MG63 (cell line): ENCODE measurements at regions not wholly inside any gene's neighbourhood (a gene's known extent, or its start where the extent isn't known, plus 50 kb on each side); places are given as distances from the start of the nearest gene placed in this dataset.

Source experiments
- DNase-seq: peaks from one replicate; pipeline ENCODE4 v3.0.0-alpha.2; 2020
- H3K27me3 ChIP-seq: fragments of 250-450 bp; sonication (Bioruptor Pico); 2 replicates; pipeline ENCODE4 v1.5.1; 2020; ENCODE audit warnings: mild to moderate bottlenecking, moderate library complexity
- H3K36me3 ChIP-seq: fragments of 250-450 bp; sonication (Bioruptor Pico); 2 replicates; pipeline ENCODE4 v1.5.1; 2020; ENCODE audit warnings: mild to moderate bottlenecking, moderate library complexity
- H3K4me3 ChIP-seq: fragments of 250-450 bp; sonication (Bioruptor Pico); 2 replicates; pipeline ENCODE4 v1.5.1; 2020; ENCODE audit warnings: mild to moderate bottlenecking, moderate library complexity
- H3K9me3 ChIP-seq: fragments of 250-450 bp; sonication (Bioruptor Pico); 2 replicates; pipeline ENCODE4 v1.5.1; 2020; ENCODE audit warnings: mild to moderate bottlenecking, moderate library complexity

- Histone ChIP-seq H3K4me3 (no peak overlapping the region), H3K27me3 (no peaks in the 10 kb centered on the region), H3K9me3 (peaks cover 7% of the 10 kb centered on the region; the same call in 1 of the 2 replicates), H3K36me3 (no peaks in the 10 kb centered on the region)
- DNase-seq, result no peak
Observed at GRCh38 chr12:30420561-30420960, 275.1 kb downstream of the IPO8 start.

- peaks cover 5% of the 10 kb centered on the region; the same call in 1 of the 2 replicates for H3K9me3 ChIP-seq
- no peak overlapping the region for H3K4me3 ChIP-seq
- no peaks in the 10 kb centered on the region for H3K36me3 ChIP-seq
- peak; percentile 84 for DNase-seq
- no peaks in the 10 kb centered on the region for H3K27me3 ChIP-seq
Observed at GRCh38 chr12:30417697-30418231, 277.9 kb downstream of the IPO8 start.

- peaks cover 5% of the 10 kb centered on the region; the same call in 1 of the 2 replicates for H3K9me3 ChIP-seq
- H3K36me3 ChIP-seq, result no peaks in the 10 kb centered on the region
- DNase-seq, result no peak
- no peak overlapping the region for H3K4me3 ChIP-seq
- H3K27me3 ChIP-seq, result no peaks in the 10 kb centered on the region
Observed at GRCh38 chr12:30416631-30417030, 279.0 kb downstream of the IPO8 start.

GRCh38 chr12:30415777-30416176 lies 279.9 kb downstream of the IPO8 start:
- H3K4me3 ChIP-seq, result no peak overlapping the region
- no peaks in the 10 kb centered on the region for H3K36me3 ChIP-seq
- peaks cover 5% of the 10 kb centered on the region; the same call in 1 of the 2 replicates for H3K9me3 ChIP-seq
- DNase-seq, result no peak
- H3K27me3 ChIP-seq, result no peaks in the 10 kb centered on the region

- DNase-seq, result no peak
- peaks cover 3% of the 10 kb centered on the region; the same call in 1 of the 2 replicates for H3K9me3 ChIP-seq
- H3K27me3 ChIP-seq, result no peaks in the 10 kb centered on the region
- H3K36me3 ChIP-seq, result no peaks in the 10 kb centered on the region
- no peak overlapping the region for H3K4me3 ChIP-seq
Observed at GRCh38 chr12:30414507-30414906, 281.2 kb downstream of the IPO8 start.

- DNase-seq, result no peak
- Histone ChIP-seq H3K36me3 (no peaks in the 10 kb centered on the region), H3K27me3 (no peaks in the 10 kb centered on the region), H3K4me3 (no peak overlapping the region), H3K9me3 (peaks cover 2% of the 10 kb centered on the region; the same call in 1 of the 2 replicates)
Observed at GRCh38 chr12:30400349-30400748, 295.3 kb downstream of the IPO8 start.

GRCh38 chr12:30399859-30400258 lies 295.8 kb downstream of the IPO8 start:
- no peak for DNase-seq
- H3K9me3 ChIP-seq, result no peaks in the 10 kb centered on the region; the same call in 1 of the 2 replicates
- no peaks in the 10 kb centered on the region for H3K36me3 ChIP-seq
- H3K27me3 ChIP-seq, result no peaks in the 10 kb centered on the region
- H3K4me3 ChIP-seq, result no peak overlapping the region

- no peak overlapping the region for H3K4me3 ChIP-seq
Observed at GRCh38 chr12:30396576-30396975, 299.1 kb downstream of the IPO8 start.

GRCh38 chr12:30395190-30395589 lies 300.5 kb downstream of the IPO8 start:
- Histone ChIP-seq H3K9me3 (peaks cover 4% of the 10 kb centered on the region), H3K27me3 (no peaks in the 10 kb centered on the region), H3K36me3 (no peaks in the 10 kb centered on the region), H3K4me3 (no peak overlapping the region)
- no peak for DNase-seq

More at GRCh38 chr12:30396576-30396975, 299.1 kb downstream of the IPO8 start:
- Histone ChIP-seq H3K9me3 (peaks cover 4% of the 10 kb centered on the region), H3K27me3 (no peaks in the 10 kb centered on the region), H3K36me3 (no peaks in the 10 kb centered on the region)
- DNase-seq, result no peak

- H3K4me3 ChIP-seq, result no peak overlapping the region
- DNase-seq, result no peak
Observed at GRCh38 chr12:30391766-30392366, 303.8 kb downstream of the IPO8 start.

GRCh38 chr12:30385706-30386105 lies 310.0 kb downstream of the IPO8 start:
- Histone ChIP-seq H3K36me3 (no peaks in the 10 kb centered on the region), H3K4me3 (no peak overlapping the region), H3K27me3 (no peaks in the 10 kb centered on the region), H3K9me3 (no peaks in the 10 kb centered on the region; the same call in none of the 2 replicates)
- no peak for DNase-seq

More at GRCh38 chr12:30391766-30392366, 303.8 kb downstream of the IPO8 start:
- H3K9me3 ChIP-seq, result peaks cover 4% of the 10 kb centered on the region
- H3K27me3 ChIP-seq, result no peaks in the 10 kb centered on the region
- no peaks in the 10 kb centered on the region for H3K36me3 ChIP-seq

GRCh38 chr12:30384976-30385375 lies 310.7 kb downstream of the IPO8 start:
- Histone ChIP-seq H3K4me3 (no peak overlapping the region), H3K27me3 (no peaks in the 10 kb centered on the region), H3K36me3 (no peaks in the 10 kb centered on the region), H3K9me3 (no peaks in the 10 kb centered on the region; the same call in none of the 2 replicates)
- DNase-seq, result no peak

- H3K9me3 ChIP-seq, result peaks cover 8% of the 10 kb centered on the region
- no peak overlapping the region for H3K4me3 ChIP-seq
- H3K27me3 ChIP-seq, result no peaks in the 10 kb centered on the region; the same call in 1 of the 2 replicates
- H3K36me3 ChIP-seq, result no peaks in the 10 kb centered on the region
- DNase-seq, result no peak
Observed at GRCh38 chr12:30378307-30378706, 317.4 kb downstream of the IPO8 start.

GRCh38 chr12:30364822-30365221 lies 330.8 kb downstream of the IPO8 start:
- no peak for DNase-seq
- H3K4me3 ChIP-seq, result no peak overlapping the region

GRCh38 chr12:30361145-30361544 lies 334.5 kb downstream of the IPO8 start:
- no peaks in the 10 kb centered on the region for H3K36me3 ChIP-seq
- no peaks in the 10 kb centered on the region for H3K9me3 ChIP-seq
- no peak for DNase-seq
- H3K27me3 ChIP-seq, result no peaks in the 10 kb centered on the region
- no peak overlapping the region for H3K4me3 ChIP-seq

More at GRCh38 chr12:30364822-30365221, 330.8 kb downstream of the IPO8 start:
- H3K27me3 ChIP-seq, result no peaks in the 10 kb centered on the region
- H3K9me3 ChIP-seq, result no peaks in the 10 kb centered on the region
- H3K36me3 ChIP-seq, result no peaks in the 10 kb centered on the region

GRCh38 chr12:30358671-30359070 lies 337.0 kb downstream of the IPO8 start:
- no peak for DNase-seq
- Histone ChIP-seq H3K9me3 (no peaks in the 10 kb centered on the region), H3K36me3 (no peaks in the 10 kb centered on the region), H3K27me3 (no peaks in the 10 kb centered on the region), H3K4me3 (no peak overlapping the region)

- Histone ChIP-seq H3K9me3 (no peaks in the 10 kb centered on the region), H3K27me3 (no peaks in the 10 kb centered on the region), H3K36me3 (no peaks in the 10 kb centered on the region), H3K4me3 (no peak overlapping the region)
- no peak for DNase-seq
Observed at GRCh38 chr12:30357766-30358490, 337.7 kb downstream of the IPO8 start.
